ENCODE measurements at regions not wholly inside any gene's neighbourhood (a gene's known extent, or its start where the extent isn't known, plus 50 kb on each side); places are given as distances from the start of the nearest gene placed in this dataset.

- no peak for DNase-seq
Measured at GRCh38 chr3:164539215-164539614, 539.1 kb downstream of the SI start.

GRCh38 chr3:164537485-164537884, 540.8 kb downstream of the SI start:
- no peak for DNase-seq

DNA sequence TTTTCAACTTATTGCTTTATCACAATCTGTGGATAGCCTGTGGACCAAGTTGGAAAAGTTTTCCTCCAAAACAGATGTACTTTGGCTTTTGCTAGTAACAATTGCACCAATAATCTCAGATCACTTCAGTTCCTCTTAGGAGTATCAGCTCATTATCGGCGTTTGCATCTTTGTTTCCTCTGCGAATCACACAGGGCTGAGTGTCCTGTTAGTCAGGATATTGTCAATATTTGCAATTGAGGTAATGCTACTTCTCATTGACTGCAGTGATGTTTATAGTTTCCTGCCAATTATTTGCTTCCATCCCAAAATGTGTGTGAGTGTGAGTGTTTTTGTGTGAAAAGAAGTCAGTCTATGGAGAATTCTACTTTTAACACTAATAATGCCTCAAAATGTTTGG, 545.0 kb downstream of the SI start:
- no peak for DNase-seq

GRCh38 chr3:164526250-164526649, 552.0 kb downstream of the SI start:
- DNase-seq = no peak

- DNase-seq = no peak
Measured at GRCh38 chr3:164524201-164524600, 554.1 kb downstream of the SI start.

- DNase-seq = no peak
Measured at GRCh38 chr3:164522073-164522763, 556.1 kb downstream of the SI start.

DNA sequence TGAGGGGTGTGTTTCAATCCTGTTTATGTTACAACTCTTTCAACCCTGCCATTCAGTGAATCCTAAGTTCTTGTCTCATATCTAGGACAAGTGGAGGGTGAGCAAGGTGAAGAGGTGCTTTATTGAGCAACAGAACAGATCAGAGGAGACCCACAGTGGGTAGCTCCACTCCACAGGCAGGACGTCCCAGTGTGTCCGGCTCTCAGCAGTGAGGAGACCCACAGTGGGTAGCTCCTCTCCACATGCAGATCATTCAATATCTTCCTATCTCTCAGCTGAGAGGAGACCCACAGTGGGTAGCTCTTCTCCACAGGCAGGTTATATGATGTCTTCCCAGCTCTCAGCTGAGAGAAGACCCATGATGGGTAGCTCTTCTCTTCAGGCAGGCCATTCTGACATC, 556.7 kb downstream of the SI start:
- no peak for DNase-seq

DNA sequence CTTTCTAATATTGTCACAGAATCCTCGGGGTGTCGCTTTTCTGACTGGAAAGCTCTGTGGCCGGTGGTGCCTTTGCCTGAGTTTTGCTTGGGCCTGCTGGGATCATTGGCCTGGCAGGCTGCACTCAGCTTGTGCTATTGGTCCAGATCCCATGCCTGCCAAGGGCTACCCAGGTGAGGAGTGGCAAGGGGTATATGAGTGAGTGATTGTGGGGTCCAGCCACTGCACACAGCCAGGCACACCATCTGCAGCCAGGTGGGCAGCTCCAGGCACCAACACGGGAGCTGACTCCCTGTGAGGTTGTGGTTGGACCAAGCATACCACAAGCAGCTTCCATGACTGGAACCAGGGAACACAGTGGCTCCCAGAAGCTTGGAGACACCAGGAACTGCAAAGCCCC, 557.2 kb downstream of the SI start:
- DNase-seq = no peak

DNA sequence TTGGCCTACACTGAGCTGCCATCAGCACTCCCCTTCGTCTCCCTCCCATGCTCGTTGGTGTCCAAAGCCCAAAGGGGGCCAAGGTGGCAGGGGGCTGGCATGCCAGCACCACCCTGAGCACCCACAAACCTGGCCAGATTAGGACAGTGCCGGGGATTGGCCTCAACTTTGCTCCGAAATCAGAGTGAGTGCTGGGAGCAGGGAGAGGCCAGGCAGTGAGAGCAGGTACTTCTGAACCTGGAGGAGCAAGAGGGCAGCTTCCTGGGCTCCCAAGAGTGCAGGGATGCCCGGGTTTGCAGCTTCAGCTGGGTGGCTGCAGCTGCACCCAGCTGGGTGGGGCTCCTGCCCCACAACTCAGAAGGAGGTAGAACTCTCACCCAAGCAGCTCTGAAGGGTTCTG, 563.0 kb downstream of the SI start:
- DNase-seq = no peak

DNA sequence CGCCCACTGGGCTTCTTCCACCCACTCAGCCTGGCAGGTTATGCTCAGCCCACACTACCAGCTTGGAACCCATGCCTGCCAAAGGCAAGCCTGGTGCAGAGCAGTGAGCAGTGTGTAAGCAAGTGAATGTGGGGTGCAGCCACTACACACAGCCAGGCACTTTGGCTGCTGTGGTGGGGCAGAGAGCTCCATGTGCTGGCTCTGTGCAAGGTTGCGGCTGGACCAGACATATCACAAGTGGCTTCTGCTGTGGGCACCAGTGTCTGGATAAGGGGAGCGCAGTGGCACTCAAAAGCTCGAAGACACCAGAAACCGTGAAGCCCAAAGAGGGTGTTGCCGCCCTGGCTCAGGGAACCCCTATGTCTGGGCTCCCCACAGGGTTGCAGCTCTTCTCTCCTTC, 563.7 kb downstream of the SI start:
- no peak for DNase-seq

DNA sequence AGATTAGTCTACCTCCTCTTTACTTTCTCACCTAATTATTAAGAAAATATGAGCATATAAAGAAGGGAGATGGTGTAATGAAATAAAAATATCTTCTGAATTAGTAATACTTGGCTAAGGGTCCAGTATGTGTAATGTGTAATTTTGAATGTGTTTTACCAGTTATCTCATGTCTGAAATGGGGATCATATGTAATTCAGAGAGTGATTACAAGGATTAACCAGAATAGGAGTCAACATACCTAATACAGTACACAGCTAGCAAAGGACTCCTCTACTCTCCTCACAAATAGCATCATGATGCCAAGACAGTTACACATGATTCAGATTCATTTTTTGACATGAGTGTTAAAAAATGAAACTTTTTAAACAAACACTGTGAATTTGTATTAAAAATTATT, 570.4 kb downstream of the SI start:
- no peak for DNase-seq

GRCh38 chr3:164498917-164499316, 579.4 kb downstream of the SI start:
- no peak for DNase-seq

DNA sequence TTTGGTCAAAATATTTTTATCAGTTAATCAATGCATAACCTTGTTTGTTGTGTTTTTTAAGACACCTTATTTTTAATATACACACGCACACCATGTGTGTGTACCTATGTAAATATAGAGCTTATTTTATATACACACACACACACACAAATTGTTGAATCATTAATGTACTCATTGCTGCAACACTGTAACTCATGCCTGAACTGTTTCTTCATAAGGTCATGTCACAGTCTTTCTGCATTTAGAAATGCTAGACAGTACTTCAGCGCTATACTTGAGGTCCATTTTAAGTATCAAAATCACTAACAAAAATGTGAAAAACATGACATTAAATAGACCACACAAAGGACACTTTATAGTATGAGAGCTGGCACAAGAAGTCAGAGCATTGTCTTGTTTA, 589.4 kb downstream of the SI start:
- no peak for DNase-seq

GRCh38 chr3:164486150-164486549, 592.1 kb downstream of the SI start:
- no peak for DNase-seq

DNA sequence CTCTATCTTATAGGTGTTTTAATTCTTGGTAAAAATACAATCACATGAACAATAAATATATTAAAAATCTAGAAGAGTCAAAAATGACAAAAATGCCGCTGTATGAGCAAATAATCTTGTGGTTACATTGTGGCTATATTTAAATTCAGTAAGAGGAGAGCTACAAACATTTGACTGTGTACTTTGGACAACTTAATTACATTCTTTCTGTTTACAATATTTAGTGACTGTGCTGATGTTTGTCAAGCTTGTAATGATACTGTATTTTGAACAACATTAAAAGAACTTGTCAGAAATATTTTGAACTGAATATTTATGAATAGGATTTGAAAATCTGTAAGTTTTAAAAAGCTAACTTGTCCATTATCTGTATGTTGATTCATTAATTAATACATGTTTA, 598.3 kb downstream of the SI start:
- DNase-seq = no peak

DNA sequence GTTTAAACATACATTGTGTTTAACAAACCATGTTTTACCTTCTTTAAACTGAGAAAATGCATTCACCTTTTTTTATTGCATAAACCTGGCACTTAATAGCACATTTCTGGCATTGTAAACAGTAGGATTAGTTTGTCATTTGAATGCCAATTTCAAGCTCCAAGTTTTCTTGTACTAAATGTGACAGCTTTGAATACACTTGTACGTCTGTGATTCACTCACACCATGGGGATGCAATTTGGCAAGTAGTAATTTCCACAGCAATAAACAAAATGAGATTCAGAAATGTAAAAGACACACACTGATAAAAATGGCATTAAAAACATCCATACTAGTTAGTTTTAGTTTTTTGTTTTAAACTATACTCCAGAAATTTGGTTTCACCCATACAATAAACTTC, 598.9 kb downstream of the SI start:
- no peak for DNase-seq

DNA sequence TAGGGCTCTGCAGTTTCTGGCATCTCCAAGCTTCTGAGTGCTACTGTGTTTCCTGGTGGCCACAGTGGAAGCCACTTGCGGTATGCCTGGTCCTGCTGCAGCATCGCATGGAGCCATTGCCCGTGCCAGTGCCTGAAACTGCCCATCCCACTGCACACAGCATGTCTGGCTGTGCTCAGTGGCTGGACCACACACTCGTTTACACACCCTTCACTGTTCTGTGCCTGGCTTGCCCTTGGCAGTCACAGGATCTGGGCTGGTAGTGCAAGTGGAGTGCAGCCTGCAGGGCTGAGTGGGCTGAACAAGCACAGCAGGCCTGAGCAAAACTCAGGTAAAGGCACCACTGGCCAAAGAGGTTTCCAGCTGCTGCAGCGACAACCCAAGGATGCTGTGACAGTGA, 600.0 kb downstream of the SI start:
- DNase-seq = no peak

DNA sequence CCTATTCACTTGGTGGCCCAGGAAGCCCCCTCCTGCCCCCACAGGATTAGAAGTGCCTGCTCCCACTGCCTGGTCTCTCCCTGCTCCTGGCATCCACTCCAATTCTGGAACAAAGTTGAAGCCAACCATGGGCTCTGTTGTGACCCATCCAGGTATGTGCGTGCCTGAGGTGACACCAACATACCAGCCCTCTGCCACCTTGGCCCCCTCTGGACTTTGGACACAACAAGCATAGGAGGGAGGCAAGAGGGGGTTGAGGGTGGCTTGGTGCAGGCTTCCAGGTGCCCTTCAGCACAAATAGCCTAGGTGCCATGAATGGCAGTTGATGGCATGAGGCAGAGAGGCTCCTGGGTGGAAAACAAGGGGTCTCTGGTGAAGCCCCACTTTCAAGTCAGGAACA, 600.9 kb downstream of the SI start:
- DNase-seq = no peak

DNA sequence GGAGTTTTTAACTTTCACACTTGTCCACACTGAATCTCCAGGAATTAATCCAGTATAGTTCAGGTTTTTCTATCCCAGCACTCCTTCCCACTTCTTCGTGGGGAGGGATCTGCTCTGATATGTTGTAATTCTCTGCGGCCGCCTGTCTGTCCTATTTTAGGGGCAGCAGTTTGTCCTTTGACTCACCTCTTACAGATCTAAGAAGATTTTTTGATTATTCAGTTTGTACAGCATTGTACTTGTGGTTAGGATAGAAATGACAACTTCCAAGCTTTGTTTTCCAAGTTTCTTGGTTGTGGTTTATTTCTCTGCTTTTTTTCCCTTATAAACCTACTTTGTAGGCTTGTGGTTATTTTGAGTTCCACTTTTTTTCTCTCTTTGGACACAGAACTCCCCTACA, 601.7 kb downstream of the SI start:
- no peak for DNase-seq

DNA sequence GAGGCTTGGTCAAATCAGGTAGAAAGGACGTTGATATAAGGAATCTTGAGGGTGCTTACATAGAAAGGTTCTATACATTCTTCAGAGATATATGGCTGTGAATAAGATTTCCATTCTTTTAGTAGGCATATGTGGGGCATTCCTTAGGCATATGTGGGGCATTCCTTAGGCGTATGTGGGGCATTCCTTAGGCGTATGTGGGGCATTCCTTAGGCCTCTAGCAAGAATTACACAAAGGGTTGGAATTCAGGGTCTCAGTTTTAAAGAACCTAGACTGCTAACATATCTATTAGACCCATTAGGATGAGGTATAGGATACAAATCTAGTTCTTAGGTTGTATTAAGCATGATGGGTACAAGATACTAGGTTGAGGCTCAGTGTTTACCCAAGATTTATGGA, 607.8 kb downstream of the SI start:
- DNase-seq = no peak

GRCh38 chr3:164468055-164468454, 610.2 kb downstream of the SI start:
- DNase-seq = no peak

GRCh38 chr3:164467007-164467406, 611.3 kb downstream of the SI start:
- no peak for DNase-seq

- no peak for DNase-seq
Measured at GRCh38 chr3:164465172-164465571, 613.1 kb downstream of the SI start.

DNA sequence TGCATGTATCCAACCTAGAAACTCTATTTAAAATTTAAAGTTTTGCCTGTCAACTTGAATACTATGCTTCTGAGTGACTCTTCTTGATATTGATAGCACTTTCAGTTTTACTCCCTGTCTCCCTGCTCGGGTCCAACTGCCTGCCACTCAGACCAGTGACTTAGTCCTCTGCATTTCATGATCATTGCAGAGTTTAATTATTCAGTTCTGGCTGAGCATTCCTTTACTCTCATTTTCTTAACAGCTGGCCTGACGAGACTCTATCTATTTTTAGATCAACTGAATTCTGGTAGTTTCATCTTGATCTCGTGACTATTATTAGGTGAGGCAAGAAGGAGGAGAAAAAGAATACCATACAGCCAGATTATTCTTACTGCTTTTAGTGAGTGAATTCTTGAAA, 617.4 kb downstream of the SI start:
- DNase-seq = no peak

GRCh38 chr3:164459521-164460151, 618.7 kb downstream of the SI start:
- no peak for DNase-seq
